ENCODE measurements at regions not wholly inside any gene's neighbourhood (a gene's known extent, or its start where the extent isn't known, plus 50 kb on each side); places are given as distances from the start of the nearest gene placed in this dataset.

- TF ChIP-seq POLR2A (IDR thresholded peaks at IDR 0.05) (no peak), EP300 (IDR thresholded peaks at IDR 0.05) (no peak), CTCF (IDR thresholded peaks at IDR 0.05) (no peak), POLR2AphosphoS5 (IDR thresholded peaks at IDR 0.05) (no peak)
These were observed 372.7 kb upstream of the KYNU start for GRCh38 chr2:142504754-142505153.
